Activated CD8-positive, alpha-beta memory T cell treated with anti-CD3 and anti-CD28 coated beads, Interleukin-2, amount 50 U/mL, for 1 hour (primary cell): ENCODE measurements at regions not wholly inside any gene's neighbourhood (a gene's known extent, or its start where the extent isn't known, plus 50 kb on each side); places are given as distances from the start of the nearest gene placed in this dataset.
"Not testable (repeated sequence)": the region's sequence is repeated elsewhere in the genome, so short reads cannot be mapped to it uniquely, and the experiment has no call there.

Experiments used
- DNase-seq: peaks from one replicate; pipeline ENCODE4 v3.0.0-alpha.2; 2020; ENCODE audit errors: extremely low read depth

GRCh38 chr2:210861038-210861665 is 304.8 kb downstream of the CPS1 start:
- no peak for DNase-seq

GRCh38 chr2:210862283-210863065 is 306.1 kb downstream of the CPS1 start:
- DNase-seq, result no peak

- DNase-seq, result no peak
Measured at GRCh38 chr2:210863283-210863682, 306.9 kb downstream of the CPS1 start.

DNA sequence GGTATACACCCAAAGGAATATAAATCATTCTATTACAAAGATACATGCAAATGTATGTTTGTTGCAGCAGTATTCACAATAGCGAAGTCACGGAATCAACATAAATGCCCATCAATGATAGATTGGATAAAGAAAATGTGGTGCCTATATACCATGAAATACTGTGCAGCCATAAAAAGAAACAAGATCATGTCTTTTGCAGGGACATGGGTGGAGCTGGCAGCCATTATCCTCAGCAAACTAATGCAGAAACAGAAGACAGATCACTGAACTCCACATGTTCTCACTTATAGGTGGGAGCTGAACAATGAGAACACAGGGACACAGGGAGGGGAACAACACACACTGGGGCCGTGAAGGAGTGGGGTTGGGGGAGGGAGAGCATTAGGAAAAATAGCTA is 315.2 kb downstream of the CPS1 start:
- not testable (repeated sequence) for DNase-seq

- DNase-seq, result no peak
Measured at GRCh38 chr2:210873631-210874030, 317.2 kb downstream of the CPS1 start.

DNA sequence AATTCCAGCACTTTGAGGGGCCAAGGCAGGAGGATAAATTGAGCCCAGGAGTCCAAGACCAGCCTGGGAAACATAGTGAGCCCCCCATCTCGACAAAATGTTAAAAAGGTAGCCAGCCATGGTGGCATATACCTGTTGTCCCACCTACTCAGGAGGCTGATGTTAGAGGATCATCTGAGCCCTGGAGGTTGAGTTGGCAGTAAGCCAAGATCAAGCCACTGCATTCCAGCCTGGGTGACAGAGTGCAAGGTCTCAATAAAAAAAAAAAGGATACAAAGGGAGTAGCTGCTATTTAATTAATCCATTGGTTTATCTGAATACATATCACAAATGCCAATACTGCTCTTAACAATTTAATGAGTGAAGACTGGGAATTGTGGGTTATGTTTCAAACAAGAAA is 327.8 kb downstream of the CPS1 start:
- DNase-seq, result no peak

- no peak for DNase-seq
Measured at GRCh38 chr2:210888035-210888434, 331.6 kb downstream of the CPS1 start.

- no peak for DNase-seq
Measured at GRCh38 chr2:210895132-210895531, 338.7 kb downstream of the CPS1 start.

DNA sequence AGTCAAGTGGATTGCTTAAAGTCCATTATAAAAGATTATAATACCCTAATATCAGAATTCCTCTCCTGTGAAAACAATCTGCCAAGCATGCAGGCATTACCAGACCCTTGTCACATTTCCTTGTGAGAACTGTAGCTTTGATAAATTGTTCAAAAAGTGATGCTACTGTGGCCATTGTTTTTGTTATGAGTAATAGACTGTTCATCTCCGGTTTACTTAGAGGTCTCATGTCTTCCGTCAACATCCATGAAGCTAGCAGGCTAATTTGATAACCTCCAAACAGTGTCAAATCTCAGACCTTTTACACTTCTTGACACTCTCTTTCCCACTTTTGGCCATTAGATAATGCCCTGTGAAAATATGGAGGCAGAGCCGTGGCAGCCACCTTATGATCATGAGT is 342.7 kb downstream of the CPS1 start:
- no peak for DNase-seq

- no peak for DNase-seq
Measured at GRCh38 chr2:210901326-210901725, 344.9 kb downstream of the CPS1 start.

DNA sequence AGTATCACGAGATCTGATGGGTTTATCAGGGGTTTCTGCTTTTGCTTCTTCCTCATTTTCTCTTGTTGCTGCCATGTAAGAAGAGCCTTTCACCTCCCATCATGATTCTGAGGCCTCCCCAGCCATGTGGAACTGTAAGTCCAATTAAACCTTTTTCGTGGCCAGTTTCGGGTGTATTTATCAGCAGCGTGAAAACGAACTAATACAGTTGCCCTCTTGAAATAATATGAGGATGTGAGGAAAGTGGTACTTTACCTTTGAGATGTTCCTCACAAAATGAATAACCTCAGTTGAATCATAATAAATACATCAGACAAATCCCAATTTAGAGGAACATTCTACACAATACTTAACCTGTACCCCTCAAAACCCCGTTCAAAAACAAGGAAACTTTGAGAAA is 356.4 kb downstream of the CPS1 start:
- no peak for DNase-seq

- DNase-seq, result no peak
Measured at GRCh38 chr2:210913461-210913860, 357.1 kb downstream of the CPS1 start.

DNA sequence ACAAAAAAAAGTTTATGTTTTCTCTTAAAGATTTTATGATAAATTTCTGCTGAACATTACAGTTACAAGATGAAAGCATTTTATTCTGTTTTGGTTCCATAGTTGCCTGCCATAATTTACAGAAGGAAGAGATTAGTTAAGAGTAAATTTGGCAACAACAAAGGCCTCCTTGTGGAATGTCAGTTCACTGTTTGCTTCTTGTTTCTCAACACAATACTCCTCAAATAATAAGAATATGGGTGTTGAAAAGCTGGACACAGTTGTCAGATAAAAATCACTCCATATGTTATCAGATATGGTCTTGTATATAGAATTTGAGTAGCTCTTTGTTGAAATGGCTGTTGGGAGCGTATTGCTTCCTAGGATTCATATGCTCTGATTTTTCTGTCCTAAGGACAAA is 359.5 kb downstream of the CPS1 start:
- no peak for DNase-seq

DNA sequence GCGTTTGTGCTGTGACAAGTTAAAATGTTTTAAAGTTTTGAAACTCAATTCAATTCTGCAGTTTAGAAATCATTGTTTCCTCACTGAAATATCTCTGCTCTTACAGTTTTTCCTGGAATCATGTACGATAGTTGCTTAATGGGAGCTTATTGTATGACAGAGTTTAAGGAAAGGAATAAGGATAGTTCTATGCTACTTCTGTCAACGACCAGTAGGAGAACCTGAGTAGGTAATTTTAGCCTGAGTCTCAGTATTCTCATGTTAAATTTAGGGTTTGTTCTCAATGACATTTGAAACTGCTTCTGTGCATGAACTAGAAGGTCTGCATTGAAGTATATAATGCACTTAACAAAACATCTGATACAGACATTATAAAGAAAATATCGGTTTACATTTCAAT is 361.1 kb downstream of the CPS1 start:
- no peak for DNase-seq

DNA sequence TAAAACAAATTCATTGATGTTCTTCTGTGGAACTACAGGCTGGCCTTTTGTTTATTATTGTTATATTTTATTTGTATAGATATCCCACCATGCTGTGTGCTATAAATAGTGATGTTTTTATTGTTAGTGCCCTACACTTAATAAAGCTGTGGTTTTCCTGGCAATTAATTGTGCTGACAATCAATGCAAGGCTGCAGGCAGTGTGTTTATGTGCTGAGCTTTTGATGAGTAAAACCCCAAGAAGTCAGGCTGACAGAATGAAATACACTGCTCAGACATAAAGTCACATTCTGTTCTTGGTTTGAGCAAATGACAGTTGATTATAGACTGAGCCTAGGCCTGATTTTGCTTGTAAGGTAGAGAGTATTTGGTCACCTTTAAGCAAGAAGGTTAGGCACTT is 362.7 kb downstream of the CPS1 start:
- DNase-seq, result no peak

DNA sequence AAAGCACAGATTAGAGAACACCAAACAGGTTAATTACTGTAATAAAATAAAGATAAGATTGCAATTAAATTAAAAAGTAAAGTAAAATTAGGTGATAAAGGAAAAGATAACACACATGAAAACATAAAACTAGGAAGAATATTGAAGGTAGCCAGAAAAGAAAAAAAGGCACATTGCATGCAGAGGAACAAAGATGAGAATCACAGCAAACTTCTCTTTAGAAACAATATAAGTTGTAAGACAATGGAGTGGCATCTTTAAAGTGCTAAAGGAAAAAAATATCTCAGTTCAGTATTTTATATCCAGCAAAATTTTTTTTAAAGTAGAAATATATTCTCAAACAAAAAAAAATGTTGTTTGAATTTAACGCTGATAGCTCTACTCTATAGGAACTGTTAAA is 366.0 kb downstream of the CPS1 start:
- no peak for DNase-seq

DNA sequence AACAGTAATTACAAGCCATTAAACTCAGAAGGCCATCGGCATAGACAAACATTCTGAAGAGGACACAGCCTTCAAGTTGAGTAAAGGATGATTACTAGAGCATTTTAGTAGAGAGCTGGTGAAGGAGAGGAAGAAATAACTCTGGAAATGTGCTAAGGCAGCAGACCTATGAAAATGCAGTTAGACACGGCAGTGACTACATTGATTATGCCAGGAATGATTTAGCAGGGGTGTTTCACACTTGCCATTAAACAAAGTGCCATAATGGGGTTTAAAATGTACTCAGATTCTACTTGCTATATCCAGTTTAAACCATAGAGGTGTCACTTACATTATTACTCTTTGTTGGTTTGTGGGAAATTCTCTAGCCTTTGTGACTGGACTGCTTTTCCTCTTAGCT is 372.3 kb downstream of the CPS1 start:
- no peak for DNase-seq

DNA sequence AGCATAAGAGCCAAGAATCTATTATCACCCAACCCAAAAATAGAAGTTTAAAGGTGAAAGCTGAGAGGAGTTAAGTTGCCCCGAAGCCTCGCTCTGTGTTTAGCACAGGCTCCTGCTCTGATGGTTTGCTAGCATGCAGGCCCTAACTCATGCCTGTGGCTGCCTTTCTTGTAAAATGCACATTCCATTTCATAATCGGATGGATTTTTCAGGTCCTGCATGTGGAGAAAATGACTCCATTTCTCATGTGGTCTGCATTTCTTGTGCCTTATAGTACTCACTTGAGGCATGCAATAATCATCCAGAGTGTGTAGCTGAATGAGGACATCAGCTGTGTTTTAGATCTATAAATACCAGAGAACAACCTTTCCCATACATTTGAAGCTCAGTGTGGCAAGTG is 381.8 kb downstream of the CPS1 start:
- no peak for DNase-seq

- DNase-seq, result no peak
Measured at GRCh38 chr2:210946395-210946794, 390.0 kb downstream of the CPS1 start.

DNA sequence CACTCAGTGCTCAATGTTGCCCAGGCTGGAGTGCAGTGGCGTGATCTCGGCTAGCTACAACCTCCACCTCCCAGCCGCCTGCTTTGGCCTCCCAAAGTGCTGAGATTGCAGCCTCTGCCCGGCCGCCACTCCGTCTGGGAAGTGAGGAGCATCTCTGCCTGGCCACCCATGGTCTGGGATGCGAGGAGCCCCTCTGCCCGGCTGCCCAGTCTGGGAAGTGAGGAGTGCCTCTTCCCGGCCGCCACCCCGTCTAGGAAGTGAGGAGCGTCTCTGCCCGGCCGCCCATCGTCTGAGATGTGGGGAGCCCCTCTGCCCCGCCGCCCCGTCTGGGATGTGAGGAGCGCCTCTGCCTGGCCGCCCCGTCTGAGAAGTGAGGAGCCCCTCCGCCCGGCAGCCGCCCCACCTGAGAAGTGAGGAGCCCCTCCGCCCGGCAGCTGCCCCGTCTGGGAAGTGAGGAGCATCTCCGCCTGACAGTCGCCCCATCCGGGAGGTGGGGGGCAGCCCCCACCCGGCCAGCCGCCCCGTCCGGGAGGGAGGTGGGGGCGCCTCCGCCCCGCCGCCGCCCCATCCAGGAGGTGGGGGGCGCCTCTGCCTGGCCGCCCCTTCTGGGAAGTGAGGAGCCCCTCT is 394.1 kb downstream of the CPS1 start:
- DNase-seq, result not testable (repeated sequence)

DNA sequence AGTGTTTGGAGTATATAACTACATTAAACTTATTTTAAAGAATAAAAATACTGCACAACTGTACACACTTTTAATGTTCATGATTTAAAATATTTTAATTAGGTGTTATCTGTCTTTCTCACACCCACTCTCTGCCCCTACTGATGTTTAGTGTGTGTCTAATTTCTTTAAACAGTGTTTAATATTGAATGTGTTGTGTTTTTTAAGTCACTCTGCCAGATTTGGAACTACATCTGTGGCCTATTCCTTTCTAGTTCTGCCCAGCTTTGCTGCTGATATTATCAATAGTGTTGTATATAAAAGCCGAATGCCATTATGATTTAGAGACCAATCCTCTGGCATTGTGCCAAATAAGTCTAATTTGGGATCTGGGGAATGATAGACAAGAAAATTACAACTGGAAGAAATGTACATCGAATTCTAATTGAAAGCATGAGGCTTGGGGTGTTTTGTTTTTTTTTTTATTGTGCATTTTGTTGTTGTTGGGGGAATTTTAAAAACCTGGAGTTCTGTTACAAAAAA is 398.0 kb downstream of the CPS1 start:
- no peak for DNase-seq

GRCh38 chr2:210955591-210955990 is 399.2 kb downstream of the CPS1 start:
- no peak for DNase-seq

GRCh38 chr2:210956101-210956500 is 399.7 kb downstream of the CPS1 start:
- no peak for DNase-seq
